CD4-positive, alpha-beta T cell treated with Interleukin-21 for 1 hour (primary cell): ENCODE measurements at regions not wholly inside any gene's neighbourhood (a gene's known extent, or its start where the extent isn't known, plus 50 kb on each side); places are given as distances from the start of the nearest gene placed in this dataset.

ENCODE experiments used
- DNase-seq: peaks from one replicate; pipeline ENCODE4 v3.0.0-alpha.2; 2020

DNA sequence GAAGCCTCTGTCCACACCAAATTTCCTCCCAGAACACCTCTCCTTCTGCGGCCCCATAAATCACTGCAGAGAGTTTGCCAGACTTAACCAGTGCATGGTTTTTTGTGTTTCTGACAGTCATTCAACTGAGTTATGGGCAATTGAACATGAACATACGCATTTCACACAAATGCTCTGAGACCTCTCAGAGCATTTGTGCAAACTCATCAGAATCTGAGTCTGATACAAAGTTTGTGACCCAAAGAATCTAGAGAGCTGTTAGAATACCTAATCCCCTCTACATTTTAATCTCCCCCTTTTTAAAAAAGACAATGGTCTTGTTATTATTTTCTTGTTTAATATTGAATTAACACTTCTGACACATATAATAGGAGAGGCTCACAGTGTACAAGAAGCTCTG lies 416.9 kb upstream of the SMARCA2 start:
- DNase-seq: no peak

DNA sequence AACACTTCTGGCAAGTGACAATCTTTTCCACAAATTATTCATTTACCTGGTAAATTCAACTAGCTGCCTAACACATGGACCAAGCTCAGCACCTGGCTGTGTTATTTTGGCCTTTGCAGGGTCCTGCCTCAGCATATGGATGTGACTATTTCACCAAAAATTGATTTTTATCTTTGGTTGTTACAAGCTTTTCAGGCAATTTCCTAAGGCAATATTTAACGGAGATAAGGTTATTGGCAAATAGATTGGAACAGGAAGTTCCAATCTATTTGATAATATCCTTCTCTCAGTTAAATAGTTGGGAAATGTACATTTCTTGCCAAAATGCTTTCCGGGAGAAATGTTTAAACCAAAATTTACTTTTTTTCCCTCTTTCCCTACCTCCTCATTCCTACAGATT lies 415.2 kb upstream of the SMARCA2 start:
- DNase-seq: no peak

DNA sequence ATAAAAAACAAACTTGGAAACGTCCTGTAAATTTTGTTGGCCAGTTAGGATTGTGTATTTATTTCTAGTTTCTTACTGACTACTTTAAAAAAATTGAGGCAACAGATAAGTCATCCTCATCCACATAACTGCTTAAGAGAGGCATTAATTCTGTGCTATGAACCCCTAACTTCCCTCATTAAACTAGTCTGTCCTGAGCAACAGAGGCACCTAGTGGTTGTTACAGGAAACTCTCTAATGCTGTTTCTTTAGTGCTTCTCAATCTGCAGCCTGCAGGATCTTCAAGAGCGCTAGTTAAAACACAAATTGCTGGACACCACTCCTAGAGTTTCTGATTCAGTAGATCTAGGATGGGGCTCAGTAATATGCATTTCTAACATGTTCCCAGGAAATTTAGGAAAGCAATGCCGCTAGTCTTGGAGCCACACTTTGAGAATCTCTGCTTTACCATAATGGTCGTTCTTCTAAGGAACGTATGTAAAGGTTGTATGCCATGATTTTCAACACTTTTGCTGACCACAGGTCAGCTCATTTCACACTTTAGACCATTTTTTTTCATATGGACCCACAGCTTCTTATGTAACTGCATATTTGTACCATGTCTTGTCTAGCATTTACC lies 410.1 kb upstream of the SMARCA2 start:
- no peak for DNase-seq

DNA sequence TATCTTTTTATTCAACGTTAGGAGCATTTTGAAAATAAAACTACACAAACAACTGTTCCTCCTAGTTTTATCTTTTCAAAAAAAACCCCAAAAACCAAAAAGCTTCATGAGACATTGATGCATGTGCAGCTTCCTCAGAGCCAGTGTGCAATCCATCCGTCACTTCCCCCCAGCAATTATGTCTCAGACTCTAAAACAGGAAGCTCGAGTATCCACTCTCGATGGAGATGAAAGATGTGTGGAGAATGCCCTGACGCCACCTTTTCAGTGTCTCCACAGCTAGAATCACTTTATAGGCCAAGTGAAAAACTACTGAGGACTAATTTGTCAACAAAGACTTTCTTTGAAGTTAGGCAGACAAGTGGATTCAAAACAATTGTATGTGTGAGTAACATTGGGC lies 408.9 kb upstream of the SMARCA2 start:
- DNase-seq: no peak

DNA sequence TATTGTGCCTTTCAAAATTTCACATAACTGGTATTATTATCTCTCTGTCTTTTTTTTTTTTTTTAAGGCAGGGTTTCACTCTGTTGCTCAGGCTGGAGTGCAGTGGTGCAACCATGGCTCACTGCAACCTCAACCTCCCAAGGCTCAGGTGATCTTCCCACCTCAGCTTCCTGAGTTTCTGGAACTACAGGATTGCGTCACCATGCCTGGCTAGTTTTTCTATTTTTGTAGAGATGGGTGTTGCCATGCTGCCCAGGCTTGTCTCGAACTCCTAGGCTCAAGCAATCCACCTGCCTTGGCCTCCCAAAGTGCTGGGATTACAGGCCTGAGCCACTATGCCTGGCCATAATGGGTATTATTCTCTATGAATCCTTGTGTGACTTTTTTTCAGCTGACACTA lies 402.3 kb upstream of the SMARCA2 start:
- no peak for DNase-seq

DNA sequence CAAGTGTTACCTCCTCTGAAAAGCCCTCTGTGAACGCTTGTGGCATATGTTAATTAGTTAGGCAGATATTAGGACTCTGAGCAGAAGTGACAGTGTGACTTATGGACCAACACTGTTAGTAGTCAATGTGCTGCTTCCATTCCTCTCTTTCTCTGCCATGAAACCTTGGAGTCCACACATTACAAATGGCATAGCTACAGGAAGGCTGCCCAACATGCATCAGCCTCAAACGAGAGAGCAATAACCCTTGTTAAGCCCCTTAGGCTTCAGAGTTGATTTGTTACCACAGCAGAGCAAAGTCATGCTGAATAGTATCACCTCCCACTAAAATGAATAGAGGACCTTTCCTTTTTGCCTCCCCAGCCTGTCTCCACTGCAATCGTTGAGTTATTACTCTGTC lies 397.7 kb upstream of the SMARCA2 start:
- no peak for DNase-seq

DNA sequence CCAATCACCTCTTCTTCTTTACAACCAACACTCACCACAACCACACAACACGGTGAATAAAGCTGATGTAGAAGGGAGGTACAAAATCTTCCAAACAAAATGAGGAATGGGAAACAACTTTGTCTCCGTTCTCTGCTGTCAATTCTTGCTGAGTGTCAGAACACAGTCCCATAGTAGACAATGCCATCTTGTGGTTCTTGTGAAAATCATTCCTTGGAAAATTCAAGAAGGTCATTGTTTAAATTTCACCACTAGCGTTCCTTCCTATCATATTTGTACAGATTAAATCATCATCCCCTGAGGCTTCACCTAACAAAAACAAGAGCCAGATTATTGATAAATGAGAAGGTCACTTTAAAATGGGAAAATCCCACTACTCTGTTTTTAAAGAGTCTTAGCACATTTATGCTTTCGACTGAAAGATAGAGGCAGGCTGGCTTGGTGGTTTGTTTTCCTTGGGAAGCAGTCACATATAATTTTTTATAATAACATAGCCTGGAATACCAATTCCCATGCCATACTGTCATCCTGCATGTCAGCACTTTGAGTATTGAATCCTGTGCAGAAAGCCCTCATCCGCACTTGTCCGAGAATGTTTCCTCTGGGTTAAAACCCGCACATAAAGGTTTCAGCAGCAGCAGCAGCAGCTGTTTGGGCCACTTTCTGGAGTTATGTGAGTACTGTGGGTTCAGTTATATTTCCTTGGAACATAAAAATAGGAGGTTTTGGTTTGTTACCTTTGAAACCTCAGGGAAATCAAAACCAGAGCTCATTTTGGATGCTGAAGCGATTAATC lies 395.0 kb upstream of the SMARCA2 start:
- DNase-seq: no peak

DNA sequence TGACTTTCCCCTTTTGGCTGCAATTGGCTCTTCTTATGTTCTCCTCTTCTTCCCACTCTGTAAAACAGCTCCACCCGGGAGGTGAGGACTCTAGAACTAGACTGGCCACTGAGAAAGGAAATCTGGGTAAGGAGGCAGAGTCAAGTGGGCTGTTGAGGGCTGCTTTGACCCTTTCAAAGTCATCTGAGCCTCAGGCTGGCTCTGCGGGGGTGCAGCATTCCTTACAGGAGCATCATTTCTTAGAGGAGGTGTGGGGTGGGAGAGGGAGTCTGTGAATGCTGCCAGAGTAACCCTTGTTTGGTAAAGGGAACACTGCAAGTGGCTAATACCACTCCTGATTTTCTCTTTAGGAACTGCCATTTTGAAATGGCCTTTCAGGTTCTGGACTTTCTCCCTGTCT lies 377.7 kb upstream of the SMARCA2 start:
- no peak for DNase-seq

DNA sequence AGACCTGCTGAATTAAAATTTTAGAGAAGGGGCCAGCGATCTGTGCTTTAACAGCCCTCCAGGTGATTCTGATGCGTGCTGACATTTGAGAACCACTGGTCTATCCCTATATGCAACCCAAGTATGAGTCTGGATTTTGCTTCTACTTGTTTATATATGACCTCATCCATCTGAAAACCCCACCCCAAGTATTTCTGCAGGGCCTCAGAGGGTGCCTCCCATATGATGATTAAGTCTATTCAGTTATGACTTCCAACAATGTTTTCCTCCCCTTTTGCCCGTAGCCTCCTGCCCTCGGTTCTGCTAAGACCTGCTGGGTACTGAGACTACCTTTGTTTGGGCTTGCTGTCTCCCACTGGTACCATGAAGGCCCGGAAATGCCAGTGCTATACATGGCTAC lies 376.0 kb upstream of the SMARCA2 start:
- DNase-seq: no peak

DNA sequence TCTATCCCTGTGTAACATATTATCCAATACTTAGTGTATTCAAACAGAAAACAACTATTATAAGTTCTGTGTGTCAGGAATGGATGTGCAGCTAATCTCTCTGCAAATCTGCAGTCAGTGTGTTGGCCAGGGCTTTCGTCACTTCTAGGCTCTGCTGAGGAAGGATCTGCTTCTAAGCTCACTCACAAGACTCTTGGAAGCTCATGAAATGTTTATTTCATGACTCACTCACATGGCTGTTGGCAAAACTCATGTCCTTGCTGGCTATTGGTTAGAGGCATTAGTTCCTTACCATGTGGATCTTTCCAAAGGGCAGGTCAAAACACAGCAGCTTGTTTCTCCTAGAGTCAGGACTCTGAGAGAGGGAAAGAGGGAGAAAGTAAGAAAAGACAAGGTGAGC lies 367.4 kb upstream of the SMARCA2 start:
- no peak for DNase-seq

DNA sequence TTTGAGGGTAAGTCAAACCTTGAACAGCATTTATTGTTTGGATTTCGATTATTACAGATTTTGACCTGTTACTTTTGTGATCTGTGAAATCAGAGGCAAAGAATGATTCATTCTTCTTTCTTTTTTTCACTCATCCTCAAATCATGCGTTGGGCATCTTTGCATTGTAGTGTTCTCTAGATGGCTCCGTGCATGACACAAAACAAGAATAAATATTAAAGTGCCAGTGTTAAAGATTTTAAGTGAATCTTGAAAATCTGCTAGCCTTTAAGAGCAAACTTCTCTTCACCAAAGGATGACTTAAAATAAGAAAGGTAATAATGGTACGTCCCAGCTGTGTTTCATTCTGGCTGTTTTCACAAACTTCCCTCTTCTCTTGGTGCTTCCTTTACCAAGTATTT lies 361.9 kb upstream of the SMARCA2 start:
- DNase-seq: no peak

DNA sequence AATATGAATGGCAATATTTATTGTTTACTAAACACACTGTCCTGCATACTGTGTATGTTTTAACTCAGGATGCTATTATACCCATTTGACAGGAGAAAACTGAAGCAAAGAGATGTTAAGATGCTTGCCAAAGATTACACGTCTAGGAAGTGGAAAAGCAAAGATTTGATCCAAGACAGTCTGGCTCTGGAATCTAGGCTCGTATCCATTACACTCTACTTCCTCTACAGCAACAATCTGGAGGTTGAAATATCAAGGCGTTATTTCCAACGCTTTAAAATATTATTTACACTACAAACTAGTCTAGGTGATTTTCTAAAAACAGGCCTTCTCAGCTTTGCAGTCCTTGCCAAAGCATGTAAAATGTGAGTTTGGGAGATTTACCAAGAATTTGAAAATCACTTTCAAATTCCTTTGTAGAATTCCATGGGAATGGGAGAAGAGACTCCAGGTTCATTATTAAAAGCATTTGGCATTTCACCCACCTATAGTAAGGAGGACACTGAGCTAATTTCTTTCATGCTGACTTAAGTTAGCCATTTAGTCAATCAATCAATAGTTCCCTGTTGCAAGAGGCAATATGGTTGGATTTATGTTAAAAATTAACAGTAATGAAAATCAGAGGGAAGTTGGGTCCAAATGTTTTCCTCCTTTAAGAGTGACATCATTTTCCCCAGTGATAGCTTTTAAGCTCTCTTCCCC lies 356.3 kb upstream of the SMARCA2 start:
- no peak for DNase-seq

DNA sequence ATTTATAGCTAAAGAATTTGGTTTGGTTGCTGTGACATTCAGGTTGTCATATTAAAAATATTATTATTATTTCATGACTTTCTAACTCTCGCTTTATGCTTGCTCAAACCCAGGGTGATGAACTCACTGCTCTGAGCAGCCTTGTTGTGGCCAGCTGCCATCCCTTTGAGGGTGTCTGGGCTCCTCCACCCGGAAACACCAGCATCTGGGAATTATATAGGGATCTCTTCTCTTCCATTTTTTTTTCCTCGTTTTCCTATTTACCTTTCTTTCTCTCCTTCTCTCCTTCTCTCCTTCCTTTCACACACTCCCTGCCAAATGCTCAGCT lies 355.8 kb upstream of the SMARCA2 start:
- DNase-seq: no peak

DNA sequence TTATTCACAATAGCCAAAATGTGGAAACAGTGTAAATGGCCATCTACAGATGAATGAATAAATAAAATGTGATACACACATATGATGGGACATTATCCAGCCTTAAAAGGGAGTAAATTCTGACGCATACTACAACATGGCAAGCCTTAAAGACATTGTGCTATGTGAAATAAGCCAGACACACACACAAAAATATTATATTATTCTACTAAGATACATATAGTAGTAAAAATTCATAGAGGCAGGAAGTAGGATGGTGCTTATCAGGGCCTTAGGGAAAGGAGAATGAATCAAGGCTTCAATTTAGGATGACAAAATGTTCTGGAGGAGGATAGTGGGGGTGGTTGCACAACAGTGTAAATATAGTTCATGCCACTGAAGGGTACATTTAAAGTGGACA lies 346.7 kb upstream of the SMARCA2 start:
- DNase-seq: no peak

DNA sequence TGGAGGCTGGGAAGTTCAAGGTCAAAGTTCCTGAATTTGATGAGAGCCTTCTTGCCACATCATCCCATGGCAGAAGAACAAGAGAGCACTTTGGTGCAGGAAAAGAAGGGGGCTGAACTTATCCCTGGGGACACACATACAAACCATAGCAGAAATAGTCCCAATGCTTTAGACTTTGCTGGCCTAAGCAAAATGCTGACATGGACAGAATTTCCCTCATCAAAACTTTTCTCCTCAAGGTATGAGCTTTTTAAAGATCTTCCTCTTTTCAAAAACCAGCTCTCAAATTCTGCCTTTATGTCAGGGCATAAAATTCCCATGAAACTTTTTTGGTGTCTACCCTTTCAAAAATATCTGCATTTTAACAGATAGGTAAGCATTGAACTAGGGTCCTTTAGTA lies 341.8 kb upstream of the SMARCA2 start:
- no peak for DNase-seq

DNA sequence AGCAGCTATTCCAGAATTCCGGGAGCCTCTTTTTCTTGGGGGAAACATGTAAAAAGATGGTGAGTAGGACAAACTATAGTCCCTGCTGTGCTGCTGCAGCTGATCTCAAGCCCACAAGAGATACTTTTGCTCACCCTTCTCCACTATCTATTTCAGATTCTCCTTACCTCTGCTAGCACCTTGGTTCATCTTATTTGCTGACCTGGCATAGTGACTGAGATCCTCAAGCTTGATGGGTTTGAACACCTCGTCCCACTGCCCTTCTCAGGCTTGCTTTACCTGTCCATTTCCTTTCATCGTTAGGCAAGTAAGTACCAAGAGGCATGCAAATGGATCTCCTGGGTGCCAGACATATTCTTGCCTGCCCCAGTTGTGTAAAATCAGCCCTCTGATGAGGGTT lies 338.4 kb upstream of the SMARCA2 start:
- no peak for DNase-seq

DNA sequence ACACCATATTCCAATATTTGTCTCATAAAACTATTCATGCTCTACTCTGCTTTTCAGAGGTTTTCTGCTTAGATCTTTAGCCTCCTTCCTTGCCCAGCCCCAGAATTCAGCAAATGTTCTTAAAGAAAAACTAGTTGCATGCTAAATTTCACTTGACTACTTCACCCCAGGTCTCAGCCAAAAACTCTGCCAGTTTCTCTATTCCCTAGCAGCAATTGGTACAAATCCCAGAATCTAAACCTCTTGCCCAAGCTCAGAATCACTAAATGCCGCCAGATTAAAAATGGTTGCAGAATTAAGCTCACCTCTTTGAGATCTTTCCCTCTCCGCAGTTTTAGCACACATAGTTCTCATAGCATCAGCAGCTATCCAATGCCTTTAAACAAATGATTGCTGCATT lies 331.2 kb upstream of the SMARCA2 start:
- DNase-seq: no peak

DNA sequence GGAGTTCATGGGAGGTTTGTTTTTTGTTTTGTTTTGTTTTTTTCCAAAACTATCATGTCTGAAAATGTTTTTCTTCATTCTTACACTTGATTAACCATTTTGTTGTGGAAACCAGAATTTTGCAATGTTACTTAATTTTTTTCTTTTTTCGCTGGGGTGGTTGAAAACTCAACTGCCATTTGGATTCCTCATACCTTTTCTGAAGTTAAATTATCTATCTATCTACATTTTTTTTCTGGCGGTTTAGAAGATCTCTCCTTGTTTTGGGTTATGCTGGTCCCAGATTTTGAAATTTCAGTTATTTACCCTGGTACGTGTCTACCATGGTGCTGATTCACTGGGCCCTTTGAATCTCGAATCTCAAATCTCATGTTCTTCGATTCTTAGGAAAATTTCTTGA lies 316.2 kb upstream of the SMARCA2 start:
- no peak for DNase-seq

DNA sequence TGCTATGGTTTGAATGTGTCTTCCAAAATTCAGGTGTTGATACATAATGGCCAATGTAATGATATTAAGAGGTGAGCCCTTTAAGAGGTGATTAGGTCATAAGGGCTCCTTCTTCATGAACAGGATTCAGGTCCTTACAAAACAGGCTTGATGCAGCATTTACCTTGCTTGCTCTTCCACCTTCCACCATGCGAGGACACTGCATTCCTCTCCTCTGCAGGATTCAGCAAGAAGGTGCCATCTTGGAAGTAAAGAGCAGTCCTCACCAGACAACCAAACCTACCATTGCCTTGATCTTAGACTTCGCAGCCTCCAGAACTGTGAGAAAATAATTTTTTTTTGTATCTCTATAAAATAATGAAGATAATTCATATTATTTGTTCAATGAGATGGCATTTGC lies 314.0 kb upstream of the SMARCA2 start:
- DNase-seq: no peak

DNA sequence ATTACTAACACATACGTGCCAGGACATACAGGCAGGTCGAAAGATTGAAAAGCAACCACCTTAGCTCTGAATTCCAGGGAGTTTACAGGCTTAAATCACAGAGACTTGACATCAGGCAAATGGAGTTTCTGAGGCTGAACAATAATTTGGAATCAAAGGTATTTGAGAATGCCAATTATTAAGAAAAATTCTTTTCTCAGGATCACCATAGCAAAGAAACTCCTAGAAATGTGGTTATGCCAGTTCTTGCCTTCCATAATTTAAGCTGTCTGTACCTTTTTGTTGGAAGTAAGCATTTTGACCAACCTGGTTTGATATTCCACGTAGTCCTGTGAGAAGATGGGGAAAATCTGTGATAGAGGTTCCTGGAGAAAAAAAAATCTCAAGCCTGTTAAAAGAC lies 312.4 kb upstream of the SMARCA2 start:
- DNase-seq: no peak

DNA sequence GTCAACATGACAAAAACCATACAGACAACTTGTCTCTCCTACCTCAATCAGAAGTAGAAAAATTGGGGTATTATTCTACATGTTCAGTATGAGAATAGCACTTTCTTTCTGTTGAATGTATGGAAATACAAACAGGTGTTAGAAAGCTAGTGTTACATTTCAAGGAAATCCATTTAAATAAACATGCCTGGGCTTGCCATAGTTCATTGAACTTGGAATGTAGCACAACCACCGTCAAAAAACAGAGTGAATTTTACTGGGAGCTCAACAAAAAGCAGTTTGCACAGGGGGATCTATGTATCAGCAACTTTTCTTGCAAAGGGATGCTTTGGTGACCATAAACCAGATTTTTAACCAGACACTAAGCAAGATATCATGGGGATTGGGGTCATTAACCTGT lies 307.9 kb upstream of the SMARCA2 start:
- DNase-seq: no peak

DNA sequence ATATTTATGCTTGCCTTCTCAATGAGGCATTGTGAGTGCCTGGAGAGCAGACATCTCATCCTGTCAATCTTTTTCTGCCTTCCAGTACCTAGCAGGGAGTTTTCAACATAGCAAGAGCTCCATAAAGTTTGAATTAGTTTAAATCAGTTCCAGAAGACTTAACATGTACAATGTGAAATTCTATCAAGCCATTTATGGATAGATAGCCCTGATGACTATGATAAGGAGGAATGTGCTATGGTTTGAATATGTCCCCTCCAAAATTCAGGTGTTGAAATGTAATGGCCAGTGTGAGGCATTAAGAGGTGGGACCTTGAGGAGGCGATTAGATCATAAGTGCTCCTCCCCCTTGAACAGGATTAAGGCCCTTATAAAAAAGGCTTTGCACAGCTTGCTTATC lies 306.9 kb upstream of the SMARCA2 start:
- no peak for DNase-seq

DNA sequence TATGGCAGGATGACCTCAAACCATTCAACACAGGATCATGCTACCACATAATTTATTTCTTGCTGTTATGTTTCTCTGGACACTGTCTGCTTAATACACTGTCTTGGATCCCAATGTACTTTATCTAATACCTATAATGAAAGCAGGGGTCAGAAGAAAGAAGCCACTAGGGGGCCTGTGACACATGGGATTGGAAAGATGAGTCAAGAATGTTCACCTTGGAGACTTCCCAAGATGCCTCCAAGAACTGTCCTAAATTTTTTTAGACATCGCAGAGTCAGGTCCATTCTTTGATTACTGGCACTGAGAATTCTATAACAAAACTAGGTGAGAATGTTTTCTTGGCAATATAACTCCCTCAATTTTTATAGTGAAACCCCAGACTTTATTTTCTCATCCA lies 305.8 kb upstream of the SMARCA2 start:
- peak; percentile 16 for DNase-seq

DNA sequence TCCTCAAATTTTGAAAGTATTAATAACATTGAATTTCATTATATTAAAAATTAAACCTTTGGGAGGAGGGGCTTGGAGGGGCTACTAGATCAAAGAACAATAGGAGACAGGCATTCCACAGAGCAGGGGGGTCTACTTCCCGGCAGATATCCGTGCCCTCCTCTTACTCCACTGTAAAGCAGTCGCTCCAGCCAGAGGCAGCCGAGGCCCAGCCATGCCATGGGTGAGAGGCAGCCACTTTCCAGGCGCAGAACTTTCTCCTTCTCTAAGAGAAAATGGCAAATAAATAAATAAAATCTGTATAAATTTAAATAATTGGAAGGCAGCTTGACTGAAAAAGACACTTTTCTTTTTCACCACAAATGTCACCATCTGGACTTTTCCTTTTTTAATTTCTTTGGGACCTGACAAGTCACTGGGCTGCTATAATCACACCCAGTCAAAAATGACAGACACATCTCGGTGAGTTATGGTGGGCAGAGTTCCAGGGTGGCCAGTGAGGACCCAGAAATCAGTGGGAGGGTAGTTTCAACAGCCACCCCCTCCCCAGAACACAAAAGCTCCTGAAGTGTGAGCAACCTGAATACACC lies 302.2 kb upstream of the SMARCA2 start:
- DNase-seq: no peak
